ENCODE measurements at regions not wholly inside any gene's neighbourhood (a gene's known extent, or its start where the extent isn't known, plus 50 kb on each side); places are given as distances from the start of the nearest gene placed in this dataset.

- TF ChIP-seq ZNF174 (tag by site-specific recombination; IDR thresholded peaks at IDR 0.05) (no peak), ZNF571 (tag by site-specific recombination; IDR thresholded peaks at IDR 0.05) (no peak), ZNF629 (tag by site-specific recombination; IDR thresholded peaks at IDR 0.05) (no peak), YY1 (tag by site-specific recombination; IDR thresholded peaks at IDR 0.05) (no peak), ZNF148 (tag by site-specific recombination; IDR thresholded peaks at IDR 0.05; ENCODE audit: borderline replicate concordance) (no peak)
Observed at GRCh38 chr4:137630252-137630651, 98.0 kb upstream of the PCDH18 start.

Data from HEK293 (cell line).